ENCODE measurements at regions not wholly inside any gene's neighbourhood (a gene's known extent, or its start where the extent isn't known, plus 50 kb on each side); places are given as distances from the start of the nearest gene placed in this dataset.
"Not testable (repeated sequence)": the region's sequence is repeated elsewhere in the genome, so short reads cannot be mapped to it uniquely, and the experiment has no call there.

DNA sequence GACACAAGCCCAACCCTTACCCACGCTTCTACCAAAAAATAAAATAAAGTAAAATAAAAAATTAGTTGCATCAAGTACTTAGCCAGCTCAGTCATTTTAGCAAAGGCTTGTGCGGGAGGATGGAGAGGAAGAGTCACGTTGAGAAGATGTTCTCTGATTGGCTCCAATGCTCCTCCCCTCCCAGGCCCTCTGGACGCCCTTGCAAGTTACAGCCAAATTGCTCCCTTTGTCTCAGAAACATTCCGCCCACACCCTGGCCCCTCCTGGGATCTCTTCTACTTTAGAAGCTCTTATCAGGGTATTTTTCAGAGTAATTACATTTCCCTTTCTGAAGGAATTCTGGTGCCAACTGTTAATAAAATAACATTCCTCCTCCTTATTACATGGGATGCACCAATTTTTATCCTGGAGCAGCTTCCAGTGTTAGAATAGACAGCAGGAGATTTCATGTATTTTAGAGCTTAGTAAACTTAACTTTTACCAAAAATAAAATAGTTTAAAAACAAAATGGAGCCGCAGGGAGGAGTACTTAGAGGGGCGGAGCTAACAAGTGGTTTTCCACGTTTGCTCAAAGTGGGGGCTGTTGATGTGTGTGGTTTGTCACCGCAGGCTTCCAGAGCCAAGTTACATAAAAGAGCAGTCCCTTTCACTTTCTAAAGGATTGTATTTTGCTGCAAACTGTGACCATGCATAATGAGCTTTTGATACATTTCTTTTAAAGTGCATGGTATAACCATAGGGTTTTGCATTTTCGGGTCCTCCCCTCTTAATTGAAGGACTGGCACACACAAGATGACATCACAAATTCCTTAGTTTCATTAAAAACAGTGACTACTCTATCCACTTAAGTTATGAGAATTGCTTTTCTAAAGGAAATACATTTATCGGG, 71.7 kb upstream of the RAP1B start:
- peak in 7 of 8 experiments; percentile 27 to 94 (median 63) for ATAC-seq (replicated peaks in 6 of 8)
- in situ Hi-C loops (cut with MboI; ENCODE audit: low pct_unique_long_range_greater_than_20kb in 2 of 9, low sequenced_read_pairs in 9 of 9, unreplicated experiment in 9 of 9), result no loop called here
- Histone ChIP-seq H3K4me3 (no peak overlapping the region), H3K27ac (no peak overlapping the region), H3K4me1 (replicated peaks in 1 of 2) (peaks cover 3 to 8% of the 10 kb centered on the region in 2 donors)
- 15 to 47% (median 37%) methylated on average over 1 to 10 of the region's 11 CpGs for WGBS, 10 experiments

DNA sequence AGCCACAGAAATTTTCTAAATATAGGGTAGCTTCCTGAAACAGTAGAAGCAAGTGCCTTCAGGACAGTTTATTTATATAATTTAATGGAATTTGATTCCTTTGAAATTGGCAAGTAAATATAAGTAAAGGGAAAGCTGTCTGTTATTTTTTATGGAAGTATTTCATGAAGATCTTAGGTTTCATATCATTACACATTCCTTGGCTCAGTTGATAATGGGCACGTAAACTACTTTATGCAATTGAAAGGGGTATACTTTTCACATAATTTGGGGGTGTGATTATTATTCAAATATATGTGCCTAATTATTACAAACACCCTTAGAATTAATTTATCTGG, 71.1 kb upstream of the RAP1B start:
- Histone ChIP-seq H3K27ac (no peak overlapping the region), H3K4me3 (no peak overlapping the region), H3K4me1 (replicated peaks in 1 of 2) (peaks cover 3 to 8% of the 10 kb centered on the region in 2 donors)
- in situ Hi-C loops (cut with MboI; ENCODE audit: low pct_unique_long_range_greater_than_20kb in 2 of 9, low sequenced_read_pairs in 9 of 9, unreplicated experiment in 9 of 9), result no loop called here
- 67 to 100% (median 94%) methylated on average over 1 of the region's 1 CpG; no CpG with 5 or more reads in 2 of the 10 experiments for WGBS, 10 experiments
- ATAC-seq (replicated peaks in 6 of 8), result no peak

DNA sequence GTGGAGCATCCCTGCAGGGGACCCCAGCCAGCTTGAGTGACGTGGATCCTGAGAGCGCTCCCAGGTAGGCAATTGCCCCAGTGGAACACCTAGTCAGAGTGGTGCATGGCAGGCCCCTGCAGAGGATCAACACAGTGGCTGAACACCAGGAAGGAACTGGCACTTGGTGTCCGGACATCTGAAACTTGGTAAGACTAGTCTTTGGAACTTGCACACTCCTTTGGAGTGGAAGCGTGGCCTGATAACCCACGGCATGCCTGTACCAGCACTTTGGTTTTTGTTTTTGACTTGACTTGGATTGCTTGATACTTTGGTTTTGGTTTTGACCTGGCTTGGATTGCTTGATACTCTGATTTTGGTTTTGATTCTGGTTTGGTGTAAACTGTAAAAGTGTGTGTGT, 69.9 kb upstream of the RAP1B start:
- H3K27ac ChIP-seq; in situ Hi-C loops (cut with MboI; ENCODE audit: low pct_unique_long_range_greater_than_20kb in 2 of 9, low sequenced_read_pairs in 9 of 9, unreplicated experiment in 9 of 9); H3K4me1 ChIP-seq (replicated peaks in 1 of 2); H3K4me3 ChIP-seq; ATAC-seq (replicated peaks in 6 of 8): not testable (repeated sequence)
- 86 to 100% (median 100%) methylated on average over 1 to 3 of the region's 5 CpGs; no CpG with 5 or more reads in 5 of the 10 experiments for WGBS, 10 experiments

DNA sequence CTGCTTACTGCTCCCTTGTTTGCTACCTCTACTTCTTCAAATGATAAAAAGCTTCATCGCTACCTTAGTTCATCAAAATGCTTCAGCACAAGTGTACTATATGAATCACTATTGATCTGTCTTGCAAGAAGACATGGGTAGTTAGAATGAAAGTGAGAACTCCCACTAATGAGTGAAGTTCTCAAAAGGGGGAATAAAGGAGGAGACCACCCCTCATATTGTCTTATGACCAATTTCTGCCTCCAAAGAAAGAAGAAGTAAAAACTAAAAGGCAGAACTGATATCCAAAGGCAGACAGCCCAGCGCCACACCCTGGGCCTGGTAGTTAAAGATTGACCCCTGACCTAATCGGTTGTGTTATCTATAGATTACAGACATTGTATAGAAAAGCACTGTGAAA, 63.4 kb upstream of the RAP1B start:
- H3K4me3 ChIP-seq; H3K27ac ChIP-seq; in situ Hi-C loops (cut with MboI; ENCODE audit: low pct_unique_long_range_greater_than_20kb in 2 of 9, low sequenced_read_pairs in 9 of 9, unreplicated experiment in 9 of 9); ATAC-seq (replicated peaks in 6 of 8); H3K4me1 ChIP-seq (replicated peaks in 1 of 2): not testable (repeated sequence)
- 25 to 100% (median 75%) methylated on average over 1 to 3 of the region's 3 CpGs; no CpG with 5 or more reads in 3 of the 10 experiments for WGBS, 10 experiments

DNA sequence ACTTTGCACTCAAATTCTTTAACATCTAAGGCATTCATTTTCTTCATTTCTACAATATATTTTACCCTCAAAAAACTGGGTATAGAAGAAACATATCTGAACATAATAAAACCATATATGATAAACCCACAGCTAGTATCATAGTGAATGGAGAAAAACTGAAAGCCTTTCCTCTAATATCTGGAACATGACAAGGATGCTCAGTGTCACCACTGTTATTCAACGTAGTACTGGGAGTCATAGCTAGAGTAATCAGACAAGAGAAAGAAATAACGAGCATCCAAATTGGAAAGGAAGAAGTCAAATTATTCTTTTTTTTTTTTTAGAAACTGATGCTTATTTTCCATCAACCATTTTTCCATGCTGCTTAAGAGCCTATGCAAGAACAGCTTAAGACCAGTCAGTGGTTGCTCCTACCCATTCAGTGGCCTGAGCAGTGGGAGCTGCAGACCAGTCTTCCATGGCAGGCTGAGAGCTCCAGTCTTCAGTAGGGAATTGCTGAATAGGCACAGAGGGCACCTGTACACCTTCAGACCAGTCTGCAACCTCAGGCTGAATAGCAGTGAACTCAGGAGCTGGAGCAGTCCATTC, 58.0 kb upstream of the RAP1B start:
- H3K4me1 ChIP-seq (replicated peaks in 1 of 2); ATAC-seq (replicated peaks in 6 of 8); in situ Hi-C loops (cut with MboI; ENCODE audit: low pct_unique_long_range_greater_than_20kb in 2 of 9, low sequenced_read_pairs in 9 of 9, unreplicated experiment in 9 of 9); H3K4me3 ChIP-seq; H3K27ac ChIP-seq: not testable (repeated sequence)
- WGBS, 10 experiments, result 0 to 94% (median 57%) methylated on average over 1 to 2 of the region's 2 CpGs; no CpG with 5 or more reads in 2 of the 10 experiments

DNA sequence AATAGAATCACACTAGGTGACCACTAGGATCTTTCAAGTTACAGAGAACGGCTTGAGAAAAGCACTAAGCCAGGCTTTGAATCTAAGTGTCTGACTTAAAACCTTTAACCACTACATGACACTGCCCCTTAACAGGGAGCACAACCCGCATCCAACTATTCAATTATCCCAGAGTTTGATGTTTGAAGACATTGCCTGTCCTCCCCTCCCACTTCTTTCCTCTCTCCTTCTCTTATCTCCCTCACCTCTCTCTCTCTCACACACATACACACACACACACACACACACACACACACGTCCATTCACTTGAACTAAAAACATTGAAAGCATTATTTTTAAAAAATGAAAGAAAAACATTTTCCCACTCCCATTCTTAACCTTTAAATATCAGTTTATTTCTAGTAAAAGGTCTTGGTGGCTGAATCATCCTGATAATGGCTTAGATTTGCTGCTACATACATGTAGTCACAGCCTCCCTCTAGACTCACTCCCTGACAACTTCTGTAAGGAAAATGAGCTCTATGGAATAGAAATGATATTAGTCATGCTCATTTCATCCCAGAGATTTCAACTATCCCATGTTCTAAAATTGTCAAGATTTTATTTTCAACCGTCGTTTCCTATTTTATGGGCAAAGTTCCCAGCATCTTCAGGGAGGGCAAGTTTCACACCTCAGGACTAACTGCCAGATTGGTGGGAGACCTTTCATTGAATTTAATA, 53.5 kb upstream of the RAP1B start:
- peak in 2 of 8 experiments; percentile 57 to 58 for ATAC-seq (replicated peaks in 6 of 8)
- no peak overlapping the region for H3K27ac ChIP-seq
- H3K4me3 ChIP-seq, result no peak overlapping the region
- 0 to 100% (median 67%) methylated on average over 2 to 5 of the region's 5 CpGs for WGBS, 10 experiments
- H3K4me1 ChIP-seq (replicated peaks in 1 of 2), result no peaks in the 10 kb centered on the region
- in situ Hi-C loops (cut with MboI; ENCODE audit: low pct_unique_long_range_greater_than_20kb in 2 of 9, low sequenced_read_pairs in 9 of 9, unreplicated experiment in 9 of 9), result no loop called here

DNA sequence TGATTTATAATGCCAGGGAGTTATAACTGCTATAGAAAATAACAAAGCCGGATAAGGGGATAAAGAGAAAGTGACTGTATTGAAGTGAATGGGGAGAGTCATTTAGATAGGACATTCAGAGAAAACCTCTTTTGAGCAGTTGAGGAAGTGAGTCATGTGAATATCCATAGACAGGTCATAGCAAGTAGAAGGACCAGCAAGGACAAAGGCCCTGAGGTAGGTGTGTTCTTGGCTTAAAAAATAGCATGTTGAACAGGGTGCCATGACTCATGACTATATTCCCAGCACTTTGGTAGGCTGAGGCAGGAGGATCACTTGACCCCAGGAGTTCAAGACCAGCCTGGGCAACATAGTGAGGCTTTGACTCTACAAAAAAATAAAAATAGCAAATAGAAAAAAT, 51.5 kb upstream of the RAP1B start:
- in situ Hi-C loops (cut with MboI; ENCODE audit: low pct_unique_long_range_greater_than_20kb in 2 of 9, low sequenced_read_pairs in 9 of 9, unreplicated experiment in 9 of 9), result no loop called here
- H3K4me1 ChIP-seq (replicated peaks in 1 of 2), result no peaks in the 10 kb centered on the region
- ATAC-seq (replicated peaks in 6 of 8), result no peak
- 46 to 100% (median 95%) methylated on average over 1 of the region's 1 CpG; no CpG with 5 or more reads in 2 of the 10 experiments for WGBS, 10 experiments
- H3K27ac ChIP-seq, result no peak overlapping the region
- no peak overlapping the region for H3K4me3 ChIP-seq

DNA sequence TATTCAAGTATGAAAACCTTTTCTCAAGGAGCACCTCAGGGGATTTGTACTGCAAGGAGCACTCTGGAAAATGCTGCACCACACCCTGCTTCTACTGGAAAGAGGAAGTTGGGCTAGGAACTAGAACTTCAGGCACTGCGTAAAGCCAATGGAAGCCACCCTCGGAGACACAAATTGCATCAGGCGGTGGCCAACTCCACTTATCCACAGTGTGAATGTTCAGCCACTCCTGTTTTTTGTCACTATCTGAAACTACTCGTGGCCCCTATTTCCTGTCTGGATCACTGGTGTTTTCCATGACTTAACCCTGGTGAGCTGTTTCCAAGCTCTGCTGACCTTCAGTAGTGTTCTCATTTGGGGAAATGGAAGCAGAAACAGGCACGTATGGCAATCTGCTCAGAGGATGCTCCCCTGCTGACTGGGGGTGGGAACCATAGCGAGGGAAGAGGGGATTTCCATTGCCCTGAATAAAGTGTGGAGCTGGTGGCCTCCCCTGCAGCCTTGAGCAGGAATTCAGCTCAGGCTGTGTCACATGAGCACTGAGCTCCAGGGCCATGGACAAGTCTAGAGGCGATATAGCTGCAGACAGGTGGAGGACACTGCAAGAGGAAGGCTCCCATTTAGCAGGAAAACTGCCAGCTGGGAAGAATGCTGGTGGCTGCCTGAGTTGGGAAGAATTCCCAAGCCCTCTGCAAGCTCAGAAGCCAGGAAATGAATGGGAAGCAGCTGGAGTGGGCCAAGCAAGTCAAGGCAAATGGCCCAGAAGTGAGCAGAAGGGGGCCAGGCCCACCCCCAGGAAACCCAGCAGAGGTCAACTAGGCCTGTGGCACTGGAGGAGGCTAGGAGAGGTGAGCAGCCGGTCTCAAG, 50.5 kb upstream of the RAP1B start:
- Histone ChIP-seq H3K4me3 (no peak overlapping the region), H3K27ac (no peak overlapping the region), H3K4me1 (replicated peaks in 1 of 2) (peaks cover 0 to 4% of the 10 kb centered on the region in 2 donors)
- ATAC-seq (replicated peaks in 6 of 8), result peak in 3 of 8 experiments; percentile 34 to 79 (median 70)
- 23 to 95% (median 57%) methylated on average over 1 to 5 of the region's 8 CpGs; no CpG with 5 or more reads in 1 of the 10 experiments for WGBS, 10 experiments
- in situ Hi-C loops (cut with MboI; ENCODE audit: low pct_unique_long_range_greater_than_20kb in 2 of 9, low sequenced_read_pairs in 9 of 9, unreplicated experiment in 9 of 9), result no loop called here

DNA sequence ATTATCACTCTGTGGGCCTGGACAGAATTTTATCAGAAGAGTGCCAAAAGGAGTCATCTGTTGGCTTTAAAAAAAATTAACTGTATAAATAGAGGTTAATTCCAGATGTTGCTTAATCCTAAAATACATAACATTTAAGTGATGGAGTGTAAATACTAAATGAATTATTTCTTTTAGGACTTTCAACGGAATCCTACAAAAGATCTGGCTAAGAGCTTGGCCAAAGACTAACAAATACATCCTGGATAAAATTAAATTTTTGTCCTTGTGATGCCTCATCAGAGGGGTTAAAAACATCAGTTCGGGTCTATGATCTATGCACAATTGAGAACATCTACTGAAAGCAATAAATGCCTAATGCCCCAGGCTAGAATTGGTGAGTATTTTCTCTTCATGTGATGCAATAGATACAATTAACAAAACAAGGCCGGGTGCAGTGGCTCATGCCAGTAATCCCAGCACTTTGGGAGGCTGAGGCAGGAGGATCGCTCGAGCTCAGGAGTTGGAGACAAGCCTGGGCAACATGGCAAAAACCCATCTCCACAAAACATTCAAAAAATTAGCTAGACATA, 49.8 kb upstream of the RAP1B start:
- no peak overlapping the region for H3K4me3 ChIP-seq
- in situ Hi-C loops (cut with MboI; ENCODE audit: low pct_unique_long_range_greater_than_20kb in 2 of 9, low sequenced_read_pairs in 9 of 9, unreplicated experiment in 9 of 9), result no loop called here
- peaks cover 0 to 8% of the 10 kb centered on the region in 2 donors for H3K4me1 ChIP-seq (replicated peaks in 1 of 2)
- 26 to 100% (median 92%) methylated on average over 1 to 5 of the region's 5 CpGs for WGBS, 10 experiments
- H3K27ac ChIP-seq, result no peak overlapping the region
- ATAC-seq (replicated peaks in 6 of 8), result no peak
